ENCODE measurements at regions not wholly inside any gene's neighbourhood (a gene's known extent, or its start where the extent isn't known, plus 50 kb on each side); places are given as distances from the start of the nearest gene placed in this dataset.

DNA sequence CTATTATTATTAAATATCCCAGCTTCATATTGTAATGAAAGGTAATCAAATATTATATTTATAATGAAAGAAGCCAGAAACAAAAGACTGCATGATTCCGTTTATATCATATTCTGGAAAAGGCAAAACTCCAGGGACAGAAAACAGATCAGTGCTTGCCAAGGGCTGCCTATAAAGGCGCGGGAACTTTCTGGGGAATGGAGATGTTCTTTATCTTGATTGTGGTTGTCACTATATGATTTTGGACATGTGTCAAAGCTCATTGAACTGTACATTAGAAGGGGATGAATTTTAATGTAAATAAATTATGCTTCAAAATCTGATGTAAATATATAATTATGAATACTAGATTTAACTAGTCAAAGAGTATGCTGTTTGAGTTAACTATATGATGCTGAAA is 115.4 kb upstream of the KRAS start:
- no peaks in the 10 kb centered on the region for H3K4me1 Mint-ChIP-seq (ENCODE audit: unreplicated experiment)
- H3K4me3 Mint-ChIP-seq (ENCODE audit: unreplicated experiment): no peak overlapping the region
- peaks cover 5% of the 10 kb centered on the region for H3K27me3 Mint-ChIP-seq (ENCODE audit: unreplicated experiment)
- no peaks in the 10 kb centered on the region for H3K9me3 Mint-ChIP-seq (ENCODE audit: unreplicated experiment)
- no peaks in the 10 kb centered on the region for H3K36me3 Mint-ChIP-seq (ENCODE audit: low read depth, unreplicated experiment)
- DNase-seq (ENCODE audit: low spot score): no peak
- no peak overlapping the region for H3K27ac Mint-ChIP-seq (ENCODE audit: unreplicated experiment)
- TF ChIP-seq, protein P1, sequence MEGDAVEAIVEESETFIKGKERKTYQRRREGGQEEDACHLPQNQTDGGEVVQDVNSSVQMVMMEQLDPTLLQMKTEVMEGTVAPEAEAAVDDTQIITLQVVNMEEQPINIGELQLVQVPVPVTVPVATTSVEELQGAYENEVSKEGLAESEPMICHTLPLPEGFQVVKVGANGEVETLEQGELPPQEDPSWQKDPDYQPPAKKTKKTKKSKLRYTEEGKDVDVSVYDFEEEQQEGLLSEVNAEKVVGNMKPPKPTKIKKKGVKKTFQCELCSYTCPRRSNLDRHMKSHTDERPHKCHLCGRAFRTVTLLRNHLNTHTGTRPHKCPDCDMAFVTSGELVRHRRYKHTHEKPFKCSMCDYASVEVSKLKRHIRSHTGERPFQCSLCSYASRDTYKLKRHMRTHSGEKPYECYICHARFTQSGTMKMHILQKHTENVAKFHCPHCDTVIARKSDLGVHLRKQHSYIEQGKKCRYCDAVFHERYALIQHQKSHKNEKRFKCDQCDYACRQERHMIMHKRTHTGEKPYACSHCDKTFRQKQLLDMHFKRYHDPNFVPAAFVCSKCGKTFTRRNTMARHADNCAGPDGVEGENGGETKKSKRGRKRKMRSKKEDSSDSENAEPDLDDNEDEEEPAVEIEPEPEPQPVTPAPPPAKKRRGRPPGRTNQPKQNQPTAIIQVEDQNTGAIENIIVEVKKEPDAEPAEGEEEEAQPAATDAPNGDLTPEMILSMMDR (IDR thresholded peaks at IDR 0.05; ENCODE audit: unreplicated experiment): no peak

DNA sequence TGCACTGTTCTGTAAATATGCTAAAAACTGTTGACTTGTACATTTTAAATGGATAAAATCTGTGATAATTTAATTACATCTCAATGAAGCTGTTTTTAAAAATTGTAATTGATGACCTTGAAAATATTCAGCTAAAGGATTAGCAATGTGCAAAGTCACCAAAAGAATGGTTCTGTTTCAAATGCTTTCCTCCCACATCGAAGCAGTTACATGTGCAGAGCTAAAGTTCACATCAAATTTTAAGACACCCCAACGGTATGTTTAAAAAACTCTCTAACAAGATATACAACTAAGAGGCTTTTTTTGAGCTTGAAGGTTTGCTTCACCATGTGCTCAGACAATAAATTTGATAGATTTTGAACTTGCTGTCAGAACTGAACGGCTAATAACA is 114.6 kb upstream of the KRAS start:
- TF ChIP-seq, protein P1 (IDR thresholded peaks at IDR 0.05; ENCODE audit: unreplicated experiment): no peak
- Mint-ChIP-seq H3K36me3 (ENCODE audit: low read depth, unreplicated experiment) (no peaks in the 10 kb centered on the region), H3K4me3 (ENCODE audit: unreplicated experiment) (no peak overlapping the region), H3K27me3 (ENCODE audit: unreplicated experiment) (peaks cover 4% of the 10 kb centered on the region), H3K27ac (ENCODE audit: unreplicated experiment) (no peak overlapping the region), H3K4me1 (ENCODE audit: unreplicated experiment) (no peaks in the 10 kb centered on the region), H3K9me3 (ENCODE audit: unreplicated experiment) (no peaks in the 10 kb centered on the region)
- no peak for DNase-seq (ENCODE audit: low spot score)

DNA sequence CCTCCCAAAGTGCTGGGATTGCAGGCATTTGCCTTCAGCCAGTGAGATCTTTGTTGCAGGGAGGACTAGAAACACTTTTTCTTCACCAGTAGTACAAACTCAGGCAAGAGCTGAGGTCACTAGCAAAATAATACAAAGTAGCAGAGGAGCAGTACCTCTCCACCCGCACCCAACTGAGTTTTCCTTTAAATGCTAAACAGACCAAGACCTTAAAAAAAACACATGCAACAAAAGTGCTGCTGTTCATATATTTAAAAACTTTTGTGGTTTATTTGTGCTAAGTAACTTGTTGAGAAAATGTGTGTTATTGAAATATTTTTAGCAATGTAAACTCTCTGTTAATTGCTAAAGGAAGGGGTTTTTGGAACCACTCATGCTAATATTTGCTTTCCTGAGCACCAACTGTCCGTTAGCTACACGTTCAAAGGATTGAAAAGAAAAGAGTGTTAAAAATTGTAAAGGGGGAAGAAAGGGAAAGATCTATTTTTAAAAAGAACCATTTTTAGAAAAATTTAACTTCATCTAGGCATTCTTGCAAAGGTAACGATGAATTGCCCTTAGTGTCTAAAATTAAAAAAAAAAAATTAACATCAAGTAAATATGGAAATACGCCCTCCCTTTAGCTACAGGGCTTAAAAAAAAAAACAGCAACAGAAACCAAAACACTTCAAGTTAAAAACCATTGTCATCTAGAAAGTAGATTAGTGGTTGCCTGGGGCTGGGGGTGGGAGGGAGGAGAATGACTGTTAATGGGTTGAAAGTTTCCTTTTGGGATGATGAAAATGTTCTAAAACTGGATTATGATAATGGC is 114.0 kb upstream of the KRAS start:
- Mint-ChIP-seq H3K27ac (ENCODE audit: unreplicated experiment) (no peak overlapping the region), H3K4me1 (ENCODE audit: unreplicated experiment) (no peaks in the 10 kb centered on the region)
- no peak for DNase-seq (ENCODE audit: low spot score)

DNA sequence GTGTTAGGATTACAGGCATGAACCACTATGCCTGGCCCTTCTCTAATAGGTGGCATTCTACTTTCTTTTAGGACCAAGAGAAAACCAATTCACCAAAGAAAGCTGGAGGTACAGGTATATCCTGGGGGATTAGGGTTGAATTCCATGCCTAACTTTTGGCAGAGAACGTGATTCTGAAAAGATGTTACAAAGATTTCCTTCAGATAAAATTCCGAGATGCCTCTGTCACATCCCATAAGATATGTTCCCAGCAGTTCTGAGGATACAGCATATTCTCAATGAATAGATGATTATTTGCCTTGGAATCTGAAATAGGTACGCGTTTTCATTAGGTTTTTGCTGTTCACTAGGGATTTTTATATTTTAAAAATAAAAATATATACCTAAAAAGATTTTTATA is 111.9 kb upstream of the KRAS start:
- H3K4me1 Mint-ChIP-seq (ENCODE audit: unreplicated experiment): no peaks in the 10 kb centered on the region
- no peaks in the 10 kb centered on the region for H3K9me3 Mint-ChIP-seq (ENCODE audit: unreplicated experiment)
- H3K4me3 Mint-ChIP-seq (ENCODE audit: unreplicated experiment): no peak overlapping the region
- H3K27me3 Mint-ChIP-seq (ENCODE audit: unreplicated experiment): no peaks in the 10 kb centered on the region
- no peaks in the 10 kb centered on the region for H3K36me3 Mint-ChIP-seq (ENCODE audit: low read depth, unreplicated experiment)
- DNase-seq (ENCODE audit: low spot score): no peak
- H3K27ac Mint-ChIP-seq (ENCODE audit: unreplicated experiment): no peak overlapping the region
- TF ChIP-seq, protein P1 (IDR thresholded peaks at IDR 0.05; ENCODE audit: unreplicated experiment): no peak

More for the DNA sequence above, 114.0 kb upstream of the KRAS start:
- no peaks in the 10 kb centered on the region for H3K27me3 Mint-ChIP-seq (ENCODE audit: unreplicated experiment)
- TF ChIP-seq, protein P1 (IDR thresholded peaks at IDR 0.05; ENCODE audit: unreplicated experiment): no peak
- no peak overlapping the region for H3K4me3 Mint-ChIP-seq (ENCODE audit: unreplicated experiment)
- H3K36me3 Mint-ChIP-seq (ENCODE audit: low read depth, unreplicated experiment): no peaks in the 10 kb centered on the region
- H3K9me3 Mint-ChIP-seq (ENCODE audit: unreplicated experiment): no peaks in the 10 kb centered on the region

DNA sequence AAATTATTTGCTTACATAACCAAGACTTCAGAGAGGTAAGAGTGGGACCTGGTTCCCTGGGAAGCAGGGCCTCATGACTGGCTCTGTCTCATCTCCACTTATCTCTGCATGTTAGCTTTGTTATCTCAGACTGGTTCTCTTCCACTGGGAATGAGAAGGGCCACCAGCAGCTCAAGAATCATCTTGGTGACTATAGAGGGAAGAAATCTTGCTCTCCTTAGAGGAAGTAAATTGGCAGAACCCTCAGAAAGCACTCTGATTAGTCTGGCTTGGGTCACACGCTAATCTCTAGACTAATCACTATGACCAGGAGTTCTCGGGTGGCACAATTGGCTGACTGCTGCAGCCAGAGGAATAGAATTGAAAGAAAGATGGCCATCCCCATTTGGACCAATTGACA is 110.8 kb upstream of the KRAS start:
- H3K27ac Mint-ChIP-seq (ENCODE audit: unreplicated experiment): no peak overlapping the region
- H3K4me1 Mint-ChIP-seq (ENCODE audit: unreplicated experiment): no peaks in the 10 kb centered on the region
- no peak overlapping the region for H3K4me3 Mint-ChIP-seq (ENCODE audit: unreplicated experiment)
- no peaks in the 10 kb centered on the region for H3K27me3 Mint-ChIP-seq (ENCODE audit: unreplicated experiment)
- DNase-seq (ENCODE audit: low spot score): no peak
- TF ChIP-seq, protein P1 (IDR thresholded peaks at IDR 0.05; ENCODE audit: unreplicated experiment): no peak
- no peaks in the 10 kb centered on the region for H3K9me3 Mint-ChIP-seq (ENCODE audit: unreplicated experiment)
- H3K36me3 Mint-ChIP-seq (ENCODE audit: low read depth, unreplicated experiment): no peaks in the 10 kb centered on the region
